Left forelimb (tissue), 1 donor: ENCODE measurements at regions not wholly inside any gene's neighbourhood (a gene's known extent, or its start where the extent isn't known, plus 50 kb on each side); places are given as distances from the start of the nearest gene placed in this dataset.
"Not testable (repeated sequence)": the region's sequence is repeated elsewhere in the genome, so short reads cannot be mapped to it uniquely, and the experiment has no call there.

Source experiments
- DNase-seq: peaks from one replicate; pipeline ENCODE4 v3.0.0-alpha.2; 2018; ENCODE audit warnings: low spot score

DNA sequence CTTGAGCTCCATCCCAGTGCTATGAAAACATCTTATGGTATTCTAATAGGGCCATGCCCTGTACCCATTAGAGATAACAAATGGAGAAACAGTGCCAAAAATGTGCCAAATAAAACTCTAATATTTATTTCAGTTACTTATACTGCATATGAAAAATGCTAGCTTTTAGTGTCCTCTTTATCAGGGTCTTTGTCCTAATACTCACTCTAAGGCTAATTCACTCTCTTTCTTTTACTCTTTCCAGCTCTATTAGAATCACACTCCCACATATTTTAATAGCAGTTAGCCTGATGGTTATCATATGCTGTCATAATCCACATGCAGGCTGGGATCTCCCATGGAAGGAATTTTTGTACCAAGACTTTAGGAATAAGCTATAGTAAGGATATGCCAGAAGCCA lies 408.4 kb downstream of the ETV1 start:
- no peak for DNase-seq

DNA sequence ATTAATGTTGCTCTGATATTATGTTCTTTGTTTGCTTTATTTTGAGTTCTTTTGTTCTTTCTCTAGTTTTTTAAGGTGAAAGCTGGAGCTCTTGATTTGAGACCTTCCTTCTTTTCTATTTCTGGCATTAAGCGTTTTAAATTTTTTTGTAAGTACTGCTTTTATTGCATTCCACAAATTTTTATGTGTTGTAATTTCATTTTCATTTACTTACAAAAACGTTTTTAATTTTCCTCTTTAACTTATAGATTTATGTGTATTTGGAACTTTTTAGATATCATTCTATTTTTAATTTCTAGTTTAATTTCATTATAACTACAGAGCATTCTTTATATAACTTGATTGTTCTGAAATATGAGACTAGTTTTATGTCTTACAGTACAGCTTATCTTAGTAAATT lies 395.6 kb downstream of the ETV1 start:
- no peak for DNase-seq

DNA sequence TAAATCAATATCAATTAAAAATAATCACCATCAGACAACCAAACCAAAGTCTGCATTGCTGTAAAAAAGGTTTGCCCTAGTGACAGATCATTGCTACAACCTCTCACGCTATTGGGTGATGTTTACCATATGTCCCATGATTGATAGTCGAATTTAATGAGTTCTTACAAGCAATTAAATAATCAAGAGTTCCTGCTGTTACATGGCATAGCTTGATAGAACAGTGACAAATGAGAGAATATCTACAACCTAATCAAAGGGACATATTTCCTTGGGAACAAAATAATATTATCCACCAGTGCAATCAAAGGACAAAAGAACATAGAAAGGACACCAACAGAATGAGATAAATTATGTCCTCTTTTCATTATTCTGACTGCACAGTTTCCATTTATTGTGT lies 387.4 kb downstream of the ETV1 start:
- DNase-seq, result no peak

DNA sequence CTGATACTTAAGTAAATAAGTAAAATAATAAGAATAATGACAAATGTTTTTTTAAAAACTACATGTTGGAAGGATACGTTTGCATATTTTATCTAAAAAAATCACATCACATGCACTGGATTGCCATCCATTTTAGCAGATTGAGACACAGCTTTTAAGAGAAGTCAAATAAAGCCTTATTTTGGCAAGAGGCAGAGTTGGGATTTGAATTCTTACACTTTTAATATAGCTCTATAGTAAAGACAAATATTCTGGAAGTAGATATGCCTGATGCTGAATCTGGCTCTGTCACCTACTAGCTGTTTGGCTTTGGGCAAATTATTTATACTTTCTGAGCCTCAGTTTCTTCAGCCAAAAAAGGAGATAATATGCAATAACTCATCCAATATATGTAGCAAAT lies 386.4 kb downstream of the ETV1 start:
- DNase-seq, result no peak

DNA sequence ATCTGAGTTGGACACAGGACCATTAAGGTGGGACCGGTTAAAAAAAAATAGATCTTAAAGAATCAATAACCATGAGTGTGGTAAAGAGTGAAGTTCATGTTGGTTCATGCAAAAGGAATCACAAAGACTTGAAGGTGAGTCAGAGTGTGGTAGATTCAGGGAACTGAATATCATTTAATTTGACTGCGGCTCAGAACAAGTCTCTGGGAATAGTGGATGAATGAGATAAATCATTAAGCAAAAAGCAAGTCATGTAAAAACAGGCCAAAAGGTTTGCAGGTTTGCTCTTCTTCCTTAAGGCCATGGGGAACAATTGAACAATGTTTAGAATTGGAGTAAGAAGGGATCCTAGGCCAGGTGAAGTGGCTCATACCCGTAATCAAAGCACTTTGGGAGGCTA lies 385.8 kb downstream of the ETV1 start:
- no peak for DNase-seq

DNA sequence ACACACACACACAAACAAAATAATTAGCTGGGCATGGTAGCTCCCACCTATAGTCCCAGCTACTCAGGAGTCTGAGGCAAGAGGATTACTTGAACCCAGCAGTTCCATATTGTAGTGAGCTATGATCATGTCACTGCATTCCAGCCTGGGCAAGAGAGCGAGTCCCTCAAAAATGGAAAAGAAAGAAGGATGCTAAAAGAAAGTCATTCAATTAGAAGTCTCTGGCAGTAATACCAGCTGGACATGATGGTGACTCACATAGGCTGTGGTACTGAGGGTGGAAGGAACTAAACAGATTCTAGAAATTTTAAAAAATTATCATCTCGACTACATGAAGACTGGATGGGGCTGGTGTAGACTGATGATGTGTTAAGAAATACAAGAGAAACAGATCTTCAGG lies 385.3 kb downstream of the ETV1 start:
- DNase-seq, result no peak

DNA sequence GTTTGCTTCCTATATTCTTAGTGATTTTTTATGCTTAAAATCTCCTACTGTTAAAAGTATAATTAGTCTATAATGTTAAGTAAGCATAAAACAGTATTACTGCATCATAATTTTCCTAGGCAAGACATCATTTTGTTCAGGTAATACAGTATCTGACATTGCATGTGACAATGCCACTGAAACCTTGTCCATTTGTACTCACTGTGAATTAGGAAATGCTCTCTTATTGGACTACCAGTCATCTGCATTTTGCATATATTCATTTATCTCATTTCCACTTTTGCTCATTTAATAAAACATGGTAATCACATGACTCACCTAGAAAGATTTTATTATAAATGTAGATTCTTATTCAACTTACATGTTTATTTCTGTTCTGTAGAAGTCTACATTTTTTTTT lies 379.1 kb downstream of the ETV1 start:
- no peak for DNase-seq

DNA sequence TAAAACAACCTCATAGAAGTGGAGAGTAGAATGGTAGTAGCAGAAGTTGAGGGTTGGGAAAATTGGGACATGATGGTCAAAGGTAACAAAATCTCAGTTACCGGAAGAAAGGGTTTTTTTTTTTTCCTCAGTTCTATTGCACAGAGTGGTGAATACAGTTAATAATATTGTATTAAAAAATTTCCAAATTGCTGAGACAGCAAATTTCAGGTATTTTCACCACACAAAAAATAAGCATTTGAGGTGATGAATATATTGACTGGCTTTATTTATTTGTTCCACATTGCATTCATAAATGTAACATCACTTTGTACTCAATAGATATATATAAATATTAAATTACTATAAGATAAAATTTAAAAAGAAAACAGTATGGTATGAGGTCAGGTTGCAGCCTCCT lies 373.8 kb downstream of the ETV1 start:
- no peak for DNase-seq

DNA sequence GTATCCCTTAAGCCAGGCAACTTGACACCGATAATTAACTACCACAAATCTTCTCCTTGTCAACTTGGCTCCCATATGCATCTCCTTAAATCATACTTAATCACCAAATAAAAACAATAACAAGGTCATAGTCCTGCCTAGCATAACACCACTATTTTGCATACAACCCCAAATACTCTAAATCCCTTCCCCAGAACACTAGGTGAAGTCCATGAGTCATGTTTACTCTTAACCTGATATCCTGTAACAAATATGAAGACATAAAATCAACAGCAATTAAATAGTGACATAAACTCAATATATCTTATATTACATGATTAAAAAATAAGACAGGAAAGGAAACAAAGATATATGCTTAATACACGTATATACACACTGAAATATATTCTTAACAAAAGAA lies 362.0 kb downstream of the ETV1 start:
- DNase-seq, result no peak

DNA sequence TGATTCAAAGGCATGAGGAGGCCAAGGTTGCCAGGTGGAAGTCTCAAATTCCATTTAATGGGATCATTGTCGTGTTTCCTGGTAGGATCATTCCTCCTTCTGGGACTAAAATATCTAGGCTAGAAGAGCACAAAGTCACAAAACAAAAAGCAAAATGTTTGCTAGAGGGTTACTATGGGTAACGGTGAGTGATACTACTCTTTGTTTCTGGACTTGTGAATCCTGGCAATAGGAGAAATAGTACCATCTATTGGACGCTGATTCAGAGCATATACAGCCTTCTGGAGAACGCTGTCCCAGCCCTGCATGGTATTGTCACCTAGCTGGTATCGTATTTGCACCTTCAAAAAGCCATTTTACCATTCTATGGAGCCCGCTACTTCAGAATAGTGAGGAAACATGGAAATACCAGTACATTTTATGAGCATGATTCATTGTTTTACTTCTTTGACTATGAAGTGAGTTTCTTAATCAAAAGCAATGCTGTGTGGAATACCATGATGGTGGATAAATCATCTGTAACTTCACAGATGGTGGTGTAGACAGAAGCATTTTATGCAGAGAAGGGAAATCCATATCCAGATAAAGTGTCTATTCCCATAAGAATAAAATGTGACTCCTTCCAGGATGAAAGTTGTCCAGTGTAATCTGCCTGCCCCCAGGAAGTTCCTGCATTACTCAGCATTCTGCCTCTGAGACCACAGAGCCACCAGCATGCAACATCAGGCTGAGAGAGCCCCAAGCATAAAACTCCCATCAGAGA lies 361.0 kb downstream of the ETV1 start:
- DNase-seq, result no peak

DNA sequence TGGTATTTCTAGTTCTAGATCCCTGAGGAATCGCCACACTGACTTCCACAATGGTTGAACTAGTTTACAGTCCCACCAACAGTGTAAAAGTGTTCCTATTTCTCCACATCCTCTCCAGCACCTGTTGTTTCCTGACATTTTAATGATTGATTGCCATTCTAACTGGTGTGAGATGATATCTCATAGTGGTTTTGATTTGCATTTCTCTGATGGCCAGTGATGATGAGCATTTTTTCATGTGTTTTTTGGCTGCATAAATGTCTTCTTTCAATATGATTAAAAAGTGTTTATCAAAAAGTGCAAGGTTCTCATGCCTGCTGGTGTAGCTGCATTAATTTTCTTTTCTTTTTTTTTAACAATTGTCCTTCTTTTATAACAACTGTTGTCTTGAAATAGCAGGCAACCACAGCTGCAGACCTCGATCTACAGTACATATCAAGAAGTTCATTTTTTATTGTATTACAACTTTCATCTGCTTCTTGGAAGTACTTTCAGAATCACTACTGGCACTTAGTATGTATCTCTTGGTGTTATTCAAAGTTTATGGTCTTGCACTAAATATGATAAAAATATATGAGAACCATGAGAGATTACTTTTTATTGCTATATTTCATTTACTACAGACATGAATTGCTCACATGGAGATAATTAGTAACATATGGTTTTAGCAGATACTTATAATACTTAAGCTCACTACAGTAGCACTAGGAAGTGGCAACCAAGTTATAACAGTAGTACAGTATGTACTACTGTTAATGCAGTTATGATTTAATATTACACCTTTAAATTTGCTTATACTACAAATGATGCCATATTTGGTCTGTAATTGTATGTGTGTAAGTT lies 358.0 kb downstream of the ETV1 start:
- not testable (repeated sequence) for DNase-seq

DNA sequence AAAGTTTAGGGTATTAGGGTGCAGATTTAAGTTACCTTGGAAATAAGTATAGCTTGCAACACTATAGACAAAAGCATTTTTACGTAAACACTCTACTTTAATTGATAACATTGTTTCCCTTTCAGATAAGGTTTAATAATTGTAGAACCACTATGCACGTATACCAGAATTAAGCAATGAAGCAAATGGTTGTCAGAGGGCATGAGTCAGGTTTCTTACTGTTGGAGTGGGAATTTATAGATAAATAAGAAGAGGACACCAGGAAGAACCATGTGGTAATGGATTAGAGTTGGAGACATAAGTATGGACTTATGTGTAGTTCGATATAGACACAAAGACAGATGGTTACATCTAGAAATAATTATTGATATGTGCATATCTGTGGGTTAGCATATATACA lies 355.6 kb downstream of the ETV1 start:
- no peak for DNase-seq

DNA sequence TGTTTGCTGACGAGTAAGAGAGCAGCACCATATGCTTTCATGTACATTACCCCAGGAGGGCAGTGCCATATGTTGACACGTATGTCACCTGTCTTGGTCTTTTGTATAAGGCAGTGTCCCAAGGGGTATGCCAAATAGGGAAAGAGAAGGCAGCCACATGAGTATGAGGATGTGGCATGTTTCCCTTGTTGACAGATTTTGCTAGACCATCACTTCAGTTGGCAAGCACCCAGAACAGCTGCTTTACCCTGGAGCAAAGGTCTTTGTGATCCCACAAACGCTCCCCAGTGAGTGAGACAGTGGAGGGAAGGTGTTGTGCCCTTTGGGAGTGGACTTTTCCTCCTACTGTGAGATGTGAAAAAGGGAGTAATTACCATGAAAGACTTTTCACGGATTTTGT lies 350.1 kb downstream of the ETV1 start:
- no peak for DNase-seq

DNA sequence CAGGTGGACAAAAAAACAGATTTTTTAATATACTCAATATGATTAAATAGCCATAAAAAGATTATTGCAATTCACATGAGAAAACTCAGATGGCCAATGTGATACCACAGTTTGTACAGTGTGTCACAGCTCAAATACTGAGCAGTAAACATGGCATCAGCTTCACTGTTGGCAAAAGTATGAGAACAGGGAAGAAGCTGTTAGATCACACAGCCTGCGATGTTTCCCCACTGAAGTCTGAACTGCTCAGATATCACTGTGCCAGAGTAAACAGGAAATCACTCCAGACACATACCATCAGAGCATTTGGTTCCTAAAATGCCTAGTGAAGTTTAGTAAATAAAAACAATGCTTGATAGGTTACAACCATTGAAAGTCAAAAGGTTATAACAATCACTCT lies 347.8 kb downstream of the ETV1 start:
- no peak for DNase-seq

DNA sequence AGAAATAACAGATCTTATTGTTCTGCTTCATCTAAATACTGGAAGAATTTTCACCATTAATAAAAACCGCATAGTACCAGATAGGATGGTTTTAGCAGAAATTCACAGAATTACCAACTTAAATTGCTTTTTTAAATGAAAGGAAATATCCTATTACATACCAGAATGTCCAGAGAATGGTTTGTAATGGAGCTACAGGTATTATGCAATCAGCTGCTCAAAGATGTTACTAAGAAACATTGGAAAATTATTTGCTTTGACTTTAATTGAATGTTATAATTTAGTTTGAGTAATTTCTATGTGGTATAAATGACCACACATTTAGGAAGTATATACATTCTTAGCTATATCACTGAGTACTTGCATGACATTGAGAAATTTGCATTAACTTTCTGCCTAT lies 338.3 kb downstream of the ETV1 start:
- no peak for DNase-seq

DNA sequence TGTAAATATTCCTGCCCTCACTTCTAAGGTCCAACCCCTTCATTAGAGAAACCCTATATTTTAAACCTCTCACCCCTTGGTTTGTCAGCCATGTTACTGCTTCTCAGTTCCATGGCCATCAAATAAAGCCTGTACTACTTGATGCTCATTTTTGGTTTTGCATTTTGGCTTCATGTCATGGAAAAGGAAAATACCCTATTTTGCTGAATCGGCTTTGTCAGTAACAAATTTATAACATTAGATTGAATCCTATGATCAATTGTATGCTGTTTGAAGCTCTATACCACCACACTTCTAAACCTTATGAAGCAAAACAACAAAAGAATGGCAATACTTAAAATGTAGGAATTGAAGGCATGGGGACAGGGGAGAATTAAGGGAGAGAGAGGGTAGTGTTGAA lies 333.1 kb downstream of the ETV1 start:
- no peak for DNase-seq

DNA sequence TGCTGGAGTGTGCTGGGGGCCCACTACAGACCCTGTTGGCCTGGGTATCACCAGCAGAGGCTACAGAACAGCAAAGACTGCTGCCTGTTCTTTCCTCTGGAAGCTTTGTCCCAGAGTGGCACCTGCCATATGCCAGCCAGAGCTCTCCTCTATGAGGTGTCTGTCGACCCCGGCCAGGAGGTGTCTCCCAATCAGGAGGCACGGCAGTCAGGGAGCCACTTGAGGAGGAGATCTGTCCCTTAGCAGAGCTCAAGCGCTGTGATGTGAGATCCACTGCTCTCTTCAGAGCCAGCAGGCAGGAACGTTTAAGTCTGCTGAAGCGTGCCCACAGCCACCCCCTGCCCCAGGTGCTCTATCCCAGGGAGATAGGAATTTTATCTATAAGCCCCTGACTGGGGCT lies 316.2 kb downstream of the ETV1 start:
- no peak for DNase-seq

DNA sequence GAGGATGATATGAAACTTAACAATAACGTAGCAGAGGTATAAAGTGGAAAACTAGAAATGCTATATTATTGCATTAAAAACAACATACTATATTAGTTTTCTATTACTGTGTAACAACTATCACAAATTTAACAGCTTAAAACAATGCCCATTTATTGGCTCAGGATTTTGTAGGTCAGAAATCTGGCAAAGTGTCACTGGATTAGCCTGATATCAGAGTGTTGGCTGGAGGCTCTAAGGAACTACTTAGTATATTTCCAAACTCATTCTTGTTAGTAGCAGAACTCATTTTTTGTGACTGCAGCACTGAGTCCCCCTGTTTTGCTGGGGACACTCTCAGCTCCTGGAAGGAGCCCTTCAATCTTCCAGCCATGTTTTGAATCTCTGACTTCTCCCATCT lies 306.8 kb downstream of the ETV1 start:
- DNase-seq, result no peak

DNA sequence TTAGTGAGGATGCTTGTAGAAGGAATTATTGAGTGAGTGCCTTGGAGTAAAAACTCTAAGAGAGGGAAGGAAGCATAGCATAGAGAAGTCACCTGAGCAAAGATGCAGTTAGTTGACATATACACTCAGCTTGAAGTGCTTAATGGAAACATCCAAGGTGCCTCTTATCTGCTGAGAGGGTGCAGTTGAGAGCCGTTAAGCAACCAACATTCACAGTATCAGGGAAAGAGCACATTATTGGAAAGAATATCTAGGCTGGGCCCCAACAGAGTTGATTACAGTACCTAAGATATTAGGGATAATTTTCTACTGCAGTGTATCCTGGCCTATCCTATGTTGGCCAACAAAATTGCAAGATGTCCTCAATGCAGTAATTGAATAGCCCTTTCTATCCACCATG lies 302.0 kb downstream of the ETV1 start:
- no peak for DNase-seq

DNA sequence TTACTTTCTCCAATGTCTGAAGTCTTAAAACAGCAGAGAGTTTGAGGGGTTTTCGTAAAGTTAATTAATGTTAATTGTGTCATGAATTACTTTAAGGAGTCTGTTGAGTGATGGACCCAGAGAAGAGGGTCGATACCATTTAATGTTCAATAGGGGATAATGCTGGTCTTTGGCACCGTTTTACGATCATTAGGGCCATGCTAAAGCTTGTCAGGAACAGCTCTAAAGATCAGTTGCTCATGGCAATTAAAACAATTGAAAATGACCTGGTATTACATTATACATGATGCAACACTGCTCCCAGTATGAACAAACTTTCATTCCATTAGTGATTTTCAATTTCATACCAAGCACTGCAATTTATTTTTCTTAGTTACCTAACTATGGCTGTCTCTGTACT lies 296.9 kb downstream of the ETV1 start:
- DNase-seq, result no peak

DNA sequence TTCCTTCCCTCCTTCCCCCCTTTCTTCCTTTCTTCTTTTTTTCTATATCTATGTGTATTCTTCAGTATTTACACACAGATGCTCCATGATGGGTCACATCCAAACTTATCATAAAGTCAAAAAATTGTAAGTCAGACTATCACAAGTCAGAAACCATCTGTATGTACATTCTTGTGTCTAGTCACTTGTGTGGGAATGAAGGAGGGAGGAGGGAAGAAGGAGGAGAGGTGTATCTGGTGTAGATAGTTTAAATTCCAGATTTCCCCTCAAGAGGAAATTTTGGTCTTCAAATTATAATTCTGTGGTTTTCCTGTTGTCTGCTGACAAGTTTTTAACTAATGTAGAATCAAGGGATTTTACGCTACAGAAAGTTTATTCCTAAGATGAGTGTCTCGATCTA lies 287.2 kb downstream of the ETV1 start:
- no peak for DNase-seq

DNA sequence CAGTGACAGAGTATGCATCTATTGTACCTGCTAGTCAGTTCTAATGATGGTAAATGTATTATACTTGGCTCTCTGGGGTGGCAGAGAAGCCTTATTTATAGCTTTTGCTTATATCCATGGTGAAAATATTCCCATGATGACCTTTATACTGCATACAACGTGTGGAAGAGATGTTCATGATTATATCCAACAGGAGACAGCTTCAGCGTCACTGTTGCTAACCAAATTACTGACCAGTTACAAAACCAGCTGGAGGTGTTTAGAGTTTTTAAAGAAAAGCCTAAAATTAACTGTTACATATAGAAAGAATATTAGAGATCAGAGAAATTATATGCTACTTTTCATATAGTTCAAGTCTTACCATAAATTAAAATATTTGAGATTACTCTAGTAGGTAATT lies 280.8 kb downstream of the ETV1 start:
- DNase-seq, result no peak

DNA sequence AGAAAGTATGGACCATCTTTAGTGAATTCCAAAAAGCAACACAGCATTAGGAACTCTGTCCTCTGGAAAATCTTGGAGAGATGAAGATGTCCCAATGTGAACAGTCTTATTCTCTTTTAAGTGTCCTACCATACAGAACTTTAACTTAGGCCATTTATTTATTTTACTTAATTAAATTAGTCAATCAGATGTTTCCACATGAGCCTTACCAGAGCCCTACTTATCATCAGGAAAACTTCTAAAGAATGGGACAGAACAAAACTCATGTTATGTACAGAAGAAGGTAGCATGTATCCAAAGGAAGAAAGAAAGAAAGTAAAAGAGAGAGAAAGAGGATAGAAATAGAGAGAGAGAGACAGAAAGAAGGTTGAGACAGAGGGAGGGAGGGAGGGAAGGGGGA lies 276.4 kb downstream of the ETV1 start:
- DNase-seq, result no peak

DNA sequence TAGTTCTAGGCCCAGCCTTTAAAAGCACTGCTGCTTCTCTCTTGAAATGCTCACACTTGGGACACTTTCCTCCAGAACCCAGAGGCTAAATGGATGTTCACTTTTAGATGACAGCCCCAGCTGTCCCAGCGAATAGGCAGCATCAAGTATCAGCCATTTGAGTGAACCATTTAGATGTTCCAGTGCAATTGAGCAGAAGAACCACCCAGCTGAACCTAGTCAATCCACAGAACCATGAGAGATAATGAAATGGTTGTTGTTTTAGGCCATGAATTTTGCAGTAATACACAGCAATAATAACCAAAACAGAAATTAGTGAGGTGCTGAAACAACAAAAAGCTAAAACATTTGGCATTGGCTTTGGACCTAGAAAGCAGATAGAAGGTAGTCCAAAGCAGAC lies 273.9 kb downstream of the ETV1 start:
- no peak for DNase-seq
